Osteoblast (primary cell): ENCODE measurements at regions not wholly inside any gene's neighbourhood (a gene's known extent, or its start where the extent isn't known, plus 50 kb on each side); places are given as distances from the start of the nearest gene placed in this dataset.
A peak's percentile ranks its signal among the peaks of the same experiment; 100 is the strongest.

Experiments
- DNase-seq: peaks from one replicate; pipeline ENCODE4 v3.0.0; 2011; ENCODE audit warnings: low spot score, mixed read lengths; ENCODE audit not compliant: insufficient read length; ENCODE audit errors: missing footprints
- H2AFZ ChIP-seq: 2 replicates; pipeline ENCODE4 v1.6.0; 2011; ENCODE audit warnings: mild to moderate bottlenecking, low read length
- H3K27ac ChIP-seq: 2 replicates; pipeline ENCODE4 v1.5.1; 2011; ENCODE audit warnings: mild to moderate bottlenecking, low read depth, low read length, moderate library complexity
- H3K27me3 ChIP-seq: 2 replicates; pipeline ENCODE4 v1.6.0; 2012; ENCODE audit warnings: mild to moderate bottlenecking, control low read depth, inconsistent platforms, low read length, moderate library complexity; ENCODE audit not compliant: insufficient read depth
- H3K36me3 ChIP-seq: 2 replicates; pipeline ENCODE4 v1.5.1; 2011; ENCODE audit warnings: mild to moderate bottlenecking, low read length, control low read depth, moderate library complexity; ENCODE audit not compliant: insufficient read depth
- H3K4me1 ChIP-seq: 2 replicates; pipeline ENCODE4 v1.5.1; 2011; ENCODE audit warnings: mild to moderate bottlenecking, low read length, control low read depth, moderate library complexity; ENCODE audit not compliant: insufficient read depth
- H3K4me2 ChIP-seq: 2 replicates; pipeline ENCODE4 v1.6.0; 2011; ENCODE audit warnings: mild to moderate bottlenecking, low read length; ENCODE audit not compliant: insufficient read depth
- H3K4me3 ChIP-seq: fragments of 200-600 bp; sonication (generic); 3 replicates; pipeline ENCODE4 v1.5.1; 2012; ENCODE audit warnings: mild to moderate bottlenecking, low read length, inconsistent platforms; ENCODE audit not compliant: insufficient read depth
- H3K79me2 ChIP-seq: 2 replicates; pipeline ENCODE4 v1.6.0; 2012; ENCODE audit warnings: mild to moderate bottlenecking, low read length, control low read depth, inconsistent platforms; ENCODE audit not compliant: insufficient read depth
- H3K9me3 ChIP-seq: 2 replicates; pipeline ENCODE4 v1.5.1; 2011; ENCODE audit warnings: low read depth, low read length, control low read depth
- H4K20me1 ChIP-seq: 2 replicates; pipeline ENCODE4 v1.6.0; 2012; ENCODE audit warnings: mild to moderate bottlenecking, low read length, control low read depth; ENCODE audit not compliant: insufficient read depth
- TF ChIP-seq, protein P1 (sequence below): IDR thresholded peaks from 2 replicates; pipeline ENCODE4 v1.5.1; 2011; ENCODE audit warnings: mild to moderate bottlenecking, low read depth, low read length, moderate library complexity; ENCODE audit errors: extremely low read depth

DNA sequence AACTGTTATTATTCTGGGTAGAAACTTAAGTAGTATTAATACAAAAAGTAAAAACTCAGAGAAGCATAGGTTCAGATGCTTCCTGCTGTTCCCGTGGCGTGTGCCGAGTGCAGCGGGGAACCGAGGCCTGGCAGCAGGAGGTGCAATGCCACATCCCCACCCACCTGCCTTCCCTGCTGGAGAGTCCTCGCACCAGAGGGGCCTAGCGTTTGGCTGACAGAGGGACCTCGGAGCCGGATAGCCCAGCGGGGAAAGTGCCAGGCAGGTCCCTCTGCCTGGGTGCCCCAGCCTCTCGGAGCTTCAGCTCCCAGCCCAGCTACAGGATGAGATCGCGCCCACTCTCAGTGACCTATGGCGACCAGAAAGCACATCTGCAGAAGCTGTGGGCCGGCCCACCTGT, 169.6 kb upstream of the GSE1 start:
- Histone ChIP-seq H3K4me3 (no peak overlapping the region), H3K79me2 (no peaks in the 10 kb centered on the region), H3K27me3 (no peaks in the 10 kb centered on the region), H4K20me1 (peaks cover 36% of the 10 kb centered on the region), H3K4me1 (no peaks in the 10 kb centered on the region), H3K36me3 (no peaks in the 10 kb centered on the region), H3K9me3 (no peaks in the 10 kb centered on the region), H2AFZ (no peak overlapping the region), H3K4me2 (no peak overlapping the region), H3K27ac (no peak overlapping the region)
- DNase-seq: no peak
- TF ChIP-seq, protein P1, sequence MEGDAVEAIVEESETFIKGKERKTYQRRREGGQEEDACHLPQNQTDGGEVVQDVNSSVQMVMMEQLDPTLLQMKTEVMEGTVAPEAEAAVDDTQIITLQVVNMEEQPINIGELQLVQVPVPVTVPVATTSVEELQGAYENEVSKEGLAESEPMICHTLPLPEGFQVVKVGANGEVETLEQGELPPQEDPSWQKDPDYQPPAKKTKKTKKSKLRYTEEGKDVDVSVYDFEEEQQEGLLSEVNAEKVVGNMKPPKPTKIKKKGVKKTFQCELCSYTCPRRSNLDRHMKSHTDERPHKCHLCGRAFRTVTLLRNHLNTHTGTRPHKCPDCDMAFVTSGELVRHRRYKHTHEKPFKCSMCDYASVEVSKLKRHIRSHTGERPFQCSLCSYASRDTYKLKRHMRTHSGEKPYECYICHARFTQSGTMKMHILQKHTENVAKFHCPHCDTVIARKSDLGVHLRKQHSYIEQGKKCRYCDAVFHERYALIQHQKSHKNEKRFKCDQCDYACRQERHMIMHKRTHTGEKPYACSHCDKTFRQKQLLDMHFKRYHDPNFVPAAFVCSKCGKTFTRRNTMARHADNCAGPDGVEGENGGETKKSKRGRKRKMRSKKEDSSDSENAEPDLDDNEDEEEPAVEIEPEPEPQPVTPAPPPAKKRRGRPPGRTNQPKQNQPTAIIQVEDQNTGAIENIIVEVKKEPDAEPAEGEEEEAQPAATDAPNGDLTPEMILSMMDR: no peak

DNA sequence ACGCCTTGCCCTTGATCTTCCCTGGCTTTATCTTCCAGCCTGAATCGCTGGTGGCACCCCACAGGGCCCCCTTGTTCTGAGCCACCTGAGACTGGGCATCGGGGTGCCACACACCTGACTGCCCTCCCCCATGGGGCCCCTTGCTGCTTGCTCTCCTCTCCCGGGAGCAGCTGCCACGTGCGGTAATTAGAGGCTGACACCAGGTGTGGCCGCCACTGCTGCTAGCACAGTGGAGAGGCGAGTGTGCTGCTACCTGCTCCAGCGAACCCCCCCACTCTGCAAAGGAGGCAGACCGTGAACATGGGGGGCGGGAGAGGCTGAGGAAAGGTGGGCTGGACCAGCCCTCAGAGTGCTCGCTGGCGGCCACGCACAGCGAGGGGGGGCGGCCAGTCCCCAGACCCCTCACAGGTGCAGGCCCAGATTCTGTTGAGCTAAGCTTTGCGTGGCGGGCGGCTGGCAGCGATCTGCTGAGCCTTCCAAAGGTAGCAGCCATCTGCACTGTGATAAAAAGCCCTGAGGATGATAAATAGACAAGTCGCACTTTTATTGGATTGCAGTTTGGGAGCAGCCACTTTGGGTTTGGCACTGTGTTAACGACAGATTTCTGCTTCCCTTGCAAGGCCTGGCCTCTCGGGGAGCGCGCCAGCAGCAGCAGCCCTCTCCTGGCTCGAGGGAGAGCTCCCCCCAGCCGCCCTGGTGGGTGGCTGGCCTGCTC, 167.9 kb upstream of the GSE1 start:
- peaks cover 42% of the 10 kb centered on the region for H4K20me1 ChIP-seq
- TF ChIP-seq, protein P1: no peak

DNA sequence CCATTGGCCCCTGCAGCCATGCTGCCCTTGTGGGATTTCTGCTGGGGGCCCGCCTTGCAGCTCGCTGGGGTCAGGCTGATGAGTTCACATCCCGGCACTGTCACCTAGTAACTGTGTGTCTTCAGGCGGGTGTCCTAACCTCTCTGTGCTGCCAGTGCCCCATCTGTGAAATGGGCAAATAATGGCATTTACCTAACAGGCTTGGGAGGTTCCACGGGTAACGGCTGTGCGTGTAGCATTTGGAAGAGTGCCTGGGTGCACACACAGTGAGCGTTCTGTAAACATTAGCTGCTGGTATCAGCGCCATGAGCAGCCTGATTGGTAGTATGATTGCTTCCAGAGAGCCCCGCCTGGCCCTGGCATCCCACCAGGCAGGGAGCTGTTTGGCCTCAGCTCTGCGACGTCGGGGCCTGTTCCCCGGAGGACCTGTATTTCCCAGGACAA, 167.3 kb upstream of the GSE1 start:
- no peak for DNase-seq
- TF ChIP-seq, protein P1: no peak
- H4K20me1 ChIP-seq: peaks cover 42% of the 10 kb centered on the region

More for the DNA sequence above, 167.9 kb upstream of the GSE1 start:
- H3K36me3 ChIP-seq: no peaks in the 10 kb centered on the region
- H3K4me3 ChIP-seq: no peak overlapping the region
- H3K9me3 ChIP-seq: no peaks in the 10 kb centered on the region
- H2AFZ ChIP-seq: no peak overlapping the region
- no peak for DNase-seq
- H3K79me2 ChIP-seq: no peaks in the 10 kb centered on the region
- no peaks in the 10 kb centered on the region for H3K4me1 ChIP-seq
- no peak overlapping the region for H3K4me2 ChIP-seq
- no peaks in the 10 kb centered on the region for H3K27me3 ChIP-seq
- no peak overlapping the region for H3K27ac ChIP-seq

DNA sequence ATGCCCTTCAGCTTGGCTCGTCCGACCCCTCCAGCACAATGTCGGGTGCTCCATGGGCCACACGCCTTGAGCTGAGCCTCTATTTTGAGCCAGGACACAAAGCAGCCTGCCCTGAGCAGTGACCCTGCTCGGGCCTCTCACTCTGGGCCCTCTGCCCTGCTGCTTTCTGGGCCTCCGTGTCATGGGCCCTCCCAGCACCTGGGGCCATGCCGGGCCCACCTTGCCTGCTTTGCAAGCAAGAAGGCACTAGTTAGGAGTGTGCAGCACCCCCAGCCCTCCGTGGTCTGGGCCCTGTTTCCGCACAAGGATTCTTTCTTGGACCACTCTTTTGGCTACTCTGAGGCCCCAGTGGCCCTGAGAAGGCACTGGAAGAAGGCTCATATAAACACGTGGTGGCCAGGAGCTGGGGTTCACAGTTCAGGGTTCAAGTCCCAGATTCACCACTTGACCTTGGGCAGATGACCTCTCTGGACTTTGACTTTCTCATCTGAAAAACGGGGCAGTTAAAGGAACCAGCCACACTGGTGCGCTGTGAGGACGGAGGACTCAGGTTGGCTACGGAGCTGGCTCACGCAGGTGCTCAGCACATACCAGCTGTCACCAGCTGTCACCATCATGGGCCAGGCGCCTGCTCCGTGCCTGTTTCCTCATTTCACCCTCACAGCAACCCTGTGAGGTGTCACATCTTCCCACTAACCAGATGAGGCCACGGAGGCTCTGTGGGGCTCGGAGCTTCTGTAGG, 166.0 kb upstream of the GSE1 start:
- Histone ChIP-seq H3K27me3 (no peaks in the 10 kb centered on the region), H3K36me3 (no peaks in the 10 kb centered on the region), H3K79me2 (no peaks in the 10 kb centered on the region), H3K4me1 (no peaks in the 10 kb centered on the region), H3K4me3 (no peak overlapping the region), H3K4me2 (no peak overlapping the region), H3K27ac (no peak overlapping the region), H2AFZ (no peak overlapping the region), H3K9me3 (no peaks in the 10 kb centered on the region), H4K20me1 (peaks cover 42% of the 10 kb centered on the region)
- TF ChIP-seq, protein P1: no peak
- peak; percentile 85 for DNase-seq

More for the DNA sequence above, 167.3 kb upstream of the GSE1 start:
- no peak overlapping the region for H3K4me2 ChIP-seq
- no peaks in the 10 kb centered on the region for H3K4me1 ChIP-seq
- no peaks in the 10 kb centered on the region for H3K36me3 ChIP-seq
- no peak overlapping the region for H3K27ac ChIP-seq
- no peaks in the 10 kb centered on the region for H3K9me3 ChIP-seq
- no peaks in the 10 kb centered on the region for H3K27me3 ChIP-seq
- H3K79me2 ChIP-seq: no peaks in the 10 kb centered on the region
- no peak overlapping the region for H3K4me3 ChIP-seq
- no peak overlapping the region for H2AFZ ChIP-seq
